ENCODE measurements at regions not wholly inside any gene's neighbourhood (a gene's known extent, or its start where the extent isn't known, plus 50 kb on each side); places are given as distances from the start of the nearest gene placed in this dataset.
A peak's percentile ranks its signal among the peaks of the same experiment; 100 is the strongest.

DNA sequence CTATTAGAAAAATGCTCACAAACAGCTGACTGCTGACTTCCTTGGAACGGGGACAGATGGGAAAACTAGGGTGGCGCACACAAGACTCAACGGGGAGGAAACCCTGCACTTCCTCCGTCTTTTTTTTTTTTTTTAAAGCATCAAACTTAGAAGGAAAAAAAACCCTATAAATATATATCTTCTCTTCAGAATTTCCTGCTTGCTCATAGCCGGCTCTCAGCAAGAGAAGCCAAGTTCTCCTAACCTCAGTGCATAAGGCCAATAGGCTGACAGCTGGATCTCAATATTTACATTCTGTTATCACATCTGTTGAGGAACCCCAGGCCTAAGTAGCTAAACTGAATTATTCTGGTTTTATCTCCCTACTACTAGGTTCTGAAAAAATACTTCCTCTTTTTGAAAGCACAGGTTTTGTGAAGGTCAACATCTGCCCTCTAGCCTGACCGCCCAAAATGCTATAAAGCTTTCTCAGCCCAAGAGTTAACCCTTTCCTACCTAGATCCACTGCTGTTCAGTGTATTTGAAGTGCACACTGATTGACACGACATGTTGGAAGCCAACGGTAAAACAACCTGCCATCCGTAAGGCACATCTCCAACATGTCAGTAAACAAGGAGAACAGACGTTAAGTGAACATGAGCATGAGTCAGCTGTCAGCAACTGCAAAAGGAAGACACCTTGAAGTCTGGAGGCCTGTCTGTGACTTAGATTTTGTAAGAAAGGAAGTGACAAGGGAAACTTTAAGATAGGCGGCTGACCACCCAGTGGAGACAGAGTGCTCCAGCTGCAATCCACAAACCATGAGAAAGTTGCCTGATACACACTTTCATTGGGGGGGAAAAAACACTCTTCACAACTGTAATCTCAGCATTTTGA, 83.8 kb downstream of the EBLN1 start (continued):
- TF ChIP-seq, protein P1, sequence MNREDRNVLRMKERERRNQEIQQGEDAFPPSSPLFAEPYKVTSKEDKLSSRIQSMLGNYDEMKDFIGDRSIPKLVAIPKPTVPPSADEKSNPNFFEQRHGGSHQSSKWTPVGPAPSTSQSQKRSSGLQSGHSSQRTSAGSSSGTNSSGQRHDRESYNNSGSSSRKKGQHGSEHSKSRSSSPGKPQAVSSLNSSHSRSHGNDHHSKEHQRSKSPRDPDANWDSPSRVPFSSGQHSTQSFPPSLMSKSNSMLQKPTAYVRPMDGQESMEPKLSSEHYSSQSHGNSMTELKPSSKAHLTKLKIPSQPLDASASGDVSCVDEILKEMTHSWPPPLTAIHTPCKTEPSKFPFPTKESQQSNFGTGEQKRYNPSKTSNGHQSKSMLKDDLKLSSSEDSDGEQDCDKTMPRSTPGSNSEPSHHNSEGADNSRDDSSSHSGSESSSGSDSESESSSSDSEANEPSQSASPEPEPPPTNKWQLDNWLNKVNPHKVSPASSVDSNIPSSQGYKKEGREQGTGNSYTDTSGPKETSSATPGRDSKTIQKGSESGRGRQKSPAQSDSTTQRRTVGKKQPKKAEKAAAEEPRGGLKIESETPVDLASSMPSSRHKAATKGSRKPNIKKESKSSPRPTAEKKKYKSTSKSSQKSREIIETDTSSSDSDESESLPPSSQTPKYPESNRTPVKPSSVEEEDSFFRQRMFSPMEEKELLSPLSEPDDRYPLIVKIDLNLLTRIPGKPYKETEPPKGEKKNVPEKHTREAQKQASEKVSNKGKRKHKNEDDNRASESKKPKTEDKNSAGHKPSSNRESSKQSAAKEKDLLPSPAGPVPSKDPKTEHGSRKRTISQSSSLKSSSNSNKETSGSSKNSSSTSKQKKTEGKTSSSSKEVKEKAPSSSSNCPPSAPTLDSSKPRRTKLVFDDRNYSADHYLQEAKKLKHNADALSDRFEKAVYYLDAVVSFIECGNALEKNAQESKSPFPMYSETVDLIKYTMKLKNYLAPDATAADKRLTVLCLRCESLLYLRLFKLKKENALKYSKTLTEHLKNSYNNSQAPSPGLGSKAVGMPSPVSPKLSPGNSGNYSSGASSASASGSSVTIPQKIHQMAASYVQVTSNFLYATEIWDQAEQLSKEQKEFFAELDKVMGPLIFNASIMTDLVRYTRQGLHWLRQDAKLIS (CRISPR knock-in tag; IDR thresholded peaks at IDR 0.05), result 0 out of 2 replicates have a peak, but pooled peaks have one; percentile 50
- TF ChIP-seq ZFPM2 (CRISPR knock-in tag; IDR thresholded peaks at IDR 0.05) (no peak), ELF2 (CRISPR knock-in tag; IDR thresholded peaks at IDR 0.05) (no peak), KLF6 (CRISPR knock-in tag; IDR thresholded peaks at IDR 0.05; ENCODE audit: borderline replicate concordance) (peak; percentile 71; the same call in 1 of the 2 replicates), ZNF778 (CRISPR knock-in tag; IDR thresholded peaks at IDR 0.05) (no peak), POLR2H (tag; IDR thresholded peaks at IDR 0.05; ENCODE audit: low read depth) (no peak; the same call in 1 of the 2 replicates), POLR2B (IDR thresholded peaks at IDR 0.05; ENCODE audit: low read depth, partially characterized antibody) (no peak), NR2C2 (CRISPR knock-in tag; IDR thresholded peaks at IDR 0.05) (no peak), NR2C2 (tag; IDR thresholded peaks at IDR 0.05) (peak; percentile 84), POU5F1 (IDR thresholded peaks at IDR 0.05; ENCODE audit: borderline replicate concordance, low read depth, low read length, partially characterized antibody) (no peak), MTA3 (IDR thresholded peaks at IDR 0.05; ENCODE audit: borderline replicate concordance) (peak; percentile 94), RBM14 (IDR thresholded peaks at IDR 0.05; ENCODE audit: borderline replicate concordance, insufficient read depth, low read depth, low read length) (no peak)
- TF ChIP-seq, protein P2, sequence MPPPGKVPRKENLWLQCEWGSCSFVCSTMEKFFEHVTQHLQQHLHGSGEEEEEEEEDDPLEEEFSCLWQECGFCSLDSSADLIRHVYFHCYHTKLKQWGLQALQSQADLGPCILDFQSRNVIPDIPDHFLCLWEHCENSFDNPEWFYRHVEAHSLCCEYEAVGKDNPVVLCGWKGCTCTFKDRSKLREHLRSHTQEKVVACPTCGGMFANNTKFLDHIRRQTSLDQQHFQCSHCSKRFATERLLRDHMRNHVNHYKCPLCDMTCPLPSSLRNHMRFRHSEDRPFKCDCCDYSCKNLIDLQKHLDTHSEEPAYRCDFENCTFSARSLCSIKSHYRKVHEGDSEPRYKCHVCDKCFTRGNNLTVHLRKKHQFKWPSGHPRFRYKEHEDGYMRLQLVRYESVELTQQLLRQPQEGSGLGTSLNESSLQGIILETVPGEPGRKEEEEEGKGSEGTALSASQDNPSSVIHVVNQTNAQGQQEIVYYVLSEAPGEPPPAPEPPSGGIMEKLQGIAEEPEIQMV (tag; conservative IDR thresholded peaks at IDR 0.05; ENCODE audit: low read depth), result no peak
- TF ChIP-seq, protein P3, sequence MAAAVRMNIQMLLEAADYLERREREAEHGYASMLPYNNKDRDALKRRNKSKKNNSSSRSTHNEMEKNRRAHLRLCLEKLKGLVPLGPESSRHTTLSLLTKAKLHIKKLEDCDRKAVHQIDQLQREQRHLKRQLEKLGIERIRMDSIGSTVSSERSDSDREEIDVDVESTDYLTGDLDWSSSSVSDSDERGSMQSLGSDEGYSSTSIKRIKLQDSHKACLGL (CRISPR knock-in tag; IDR thresholded peaks at IDR 0.05; ENCODE audit: borderline replicate concordance, poor library complexity, severe bottlenecking), result no peak
- TF ChIP-seq, protein P4, sequence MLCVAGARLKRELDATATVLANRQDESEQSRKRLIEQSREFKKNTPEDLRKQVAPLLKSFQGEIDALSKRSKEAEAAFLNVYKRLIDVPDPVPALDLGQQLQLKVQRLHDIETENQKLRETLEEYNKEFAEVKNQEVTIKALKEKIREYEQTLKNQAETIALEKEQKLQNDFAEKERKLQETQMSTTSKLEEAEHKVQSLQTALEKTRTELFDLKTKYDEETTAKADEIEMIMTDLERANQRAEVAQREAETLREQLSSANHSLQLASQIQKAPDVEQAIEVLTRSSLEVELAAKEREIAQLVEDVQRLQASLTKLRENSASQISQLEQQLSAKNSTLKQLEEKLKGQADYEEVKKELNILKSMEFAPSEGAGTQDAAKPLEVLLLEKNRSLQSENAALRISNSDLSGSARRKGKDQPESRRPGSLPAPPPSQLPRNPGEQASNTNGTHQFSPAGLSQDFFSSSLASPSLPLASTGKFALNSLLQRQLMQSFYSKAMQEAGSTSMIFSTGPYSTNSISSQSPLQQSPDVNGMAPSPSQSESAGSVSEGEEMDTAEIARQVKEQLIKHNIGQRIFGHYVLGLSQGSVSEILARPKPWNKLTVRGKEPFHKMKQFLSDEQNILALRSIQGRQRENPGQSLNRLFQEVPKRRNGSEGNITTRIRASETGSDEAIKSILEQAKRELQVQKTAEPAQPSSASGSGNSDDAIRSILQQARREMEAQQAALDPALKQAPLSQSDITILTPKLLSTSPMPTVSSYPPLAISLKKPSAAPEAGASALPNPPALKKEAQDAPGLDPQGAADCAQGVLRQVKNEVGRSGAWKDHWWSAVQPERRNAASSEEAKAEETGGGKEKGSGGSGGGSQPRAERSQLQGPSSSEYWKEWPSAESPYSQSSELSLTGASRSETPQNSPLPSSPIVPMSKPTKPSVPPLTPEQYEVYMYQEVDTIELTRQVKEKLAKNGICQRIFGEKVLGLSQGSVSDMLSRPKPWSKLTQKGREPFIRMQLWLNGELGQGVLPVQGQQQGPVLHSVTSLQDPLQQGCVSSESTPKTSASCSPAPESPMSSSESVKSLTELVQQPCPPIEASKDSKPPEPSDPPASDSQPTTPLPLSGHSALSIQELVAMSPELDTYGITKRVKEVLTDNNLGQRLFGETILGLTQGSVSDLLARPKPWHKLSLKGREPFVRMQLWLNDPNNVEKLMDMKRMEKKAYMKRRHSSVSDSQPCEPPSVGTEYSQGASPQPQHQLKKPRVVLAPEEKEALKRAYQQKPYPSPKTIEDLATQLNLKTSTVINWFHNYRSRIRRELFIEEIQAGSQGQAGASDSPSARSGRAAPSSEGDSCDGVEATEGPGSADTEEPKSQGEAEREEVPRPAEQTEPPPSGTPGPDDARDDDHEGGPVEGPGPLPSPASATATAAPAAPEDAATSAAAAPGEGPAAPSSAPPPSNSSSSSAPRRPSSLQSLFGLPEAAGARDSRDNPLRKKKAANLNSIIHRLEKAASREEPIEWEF (CRISPR knock-in tag; IDR thresholded peaks at IDR 0.05), result peak; percentile 77
